ENCODE measurements at regions not wholly inside any gene's neighbourhood (a gene's known extent, or its start where the extent isn't known, plus 50 kb on each side); places are given as distances from the start of the nearest gene placed in this dataset.

DNA sequence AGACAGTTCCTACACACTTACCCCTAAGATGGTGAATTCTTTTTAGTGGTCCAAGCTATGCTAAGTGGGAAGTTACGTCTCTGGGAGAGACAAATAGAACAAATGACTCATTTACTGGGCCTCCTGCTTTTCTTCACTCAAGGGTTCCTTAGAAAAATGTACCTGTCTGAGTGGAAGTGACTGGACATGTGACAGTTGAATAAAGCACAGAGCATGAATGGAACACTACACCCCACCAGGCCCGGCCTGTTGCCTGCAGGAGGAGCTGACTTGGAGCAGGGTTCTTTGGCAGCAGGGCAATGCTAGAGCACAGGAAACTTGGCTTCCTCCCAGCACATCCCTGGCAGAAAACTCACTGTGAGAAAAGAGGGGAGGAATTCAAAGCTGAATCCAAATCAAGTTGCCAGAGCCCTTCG lies 451.0 kb upstream of the SETBP1 start:
- peak; percentile 52 to 87 (median 77) for TF ChIP-seq POLR2AphosphoS5 (IDR thresholded peaks at IDR 0.05)
- TF ChIP-seq, protein P1, sequence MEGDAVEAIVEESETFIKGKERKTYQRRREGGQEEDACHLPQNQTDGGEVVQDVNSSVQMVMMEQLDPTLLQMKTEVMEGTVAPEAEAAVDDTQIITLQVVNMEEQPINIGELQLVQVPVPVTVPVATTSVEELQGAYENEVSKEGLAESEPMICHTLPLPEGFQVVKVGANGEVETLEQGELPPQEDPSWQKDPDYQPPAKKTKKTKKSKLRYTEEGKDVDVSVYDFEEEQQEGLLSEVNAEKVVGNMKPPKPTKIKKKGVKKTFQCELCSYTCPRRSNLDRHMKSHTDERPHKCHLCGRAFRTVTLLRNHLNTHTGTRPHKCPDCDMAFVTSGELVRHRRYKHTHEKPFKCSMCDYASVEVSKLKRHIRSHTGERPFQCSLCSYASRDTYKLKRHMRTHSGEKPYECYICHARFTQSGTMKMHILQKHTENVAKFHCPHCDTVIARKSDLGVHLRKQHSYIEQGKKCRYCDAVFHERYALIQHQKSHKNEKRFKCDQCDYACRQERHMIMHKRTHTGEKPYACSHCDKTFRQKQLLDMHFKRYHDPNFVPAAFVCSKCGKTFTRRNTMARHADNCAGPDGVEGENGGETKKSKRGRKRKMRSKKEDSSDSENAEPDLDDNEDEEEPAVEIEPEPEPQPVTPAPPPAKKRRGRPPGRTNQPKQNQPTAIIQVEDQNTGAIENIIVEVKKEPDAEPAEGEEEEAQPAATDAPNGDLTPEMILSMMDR (IDR thresholded peaks at IDR 0.05), result no peak

Data from transverse colon (tissue), 4 donors.